Caco-2 (cell line): ENCODE measurements at regions not wholly inside any gene's neighbourhood (a gene's known extent, or its start where the extent isn't known, plus 50 kb on each side); places are given as distances from the start of the nearest gene placed in this dataset.

ENCODE experiments used
- BruUV-seq: library from RNA; stranded (reverse); fragments of 400-500 nt; replicated peaks from 2 replicates; lab custom pipeline; 2021; lab: Mats Ljungman, UMichigan
- CTCF ChIA-PET: fragments of 300-600 bp; sonication (Branson Sonifier 250); formaldehyde crosslinking; loops from one replicate; lab custom pipeline; 2022; ENCODE audit warnings: antibody characterized with exemption; lab: Charles Lee
- POLR2A ChIA-PET: fragments of 300-600 bp; sonication (Branson Sonifier 250); formaldehyde crosslinking; loops from one replicate; lab custom pipeline; 2022; ENCODE audit warnings: antibody characterized with exemption; lab: Charles Lee
- DNase-seq, 2 experiments: peaks; one replicate each; pipeline versions ENCODE4 v3.0.0 to v3.0.0-alpha.2; 2020 to 2022
- H3K27me3 ChIP-seq: replicated peaks from 2 replicates; pipeline ENCODE4 v1.6.0; 2011; ENCODE audit warnings: low read length; ENCODE audit not compliant: control insufficient read depth, insufficient read depth
- H3K36me3 ChIP-seq: 2 replicates; pipeline ENCODE4 v1.5.1; 2011; ENCODE audit warnings: low read length; ENCODE audit not compliant: control insufficient read depth, insufficient read depth
- H3K4me1 ChIP-seq: fragments of 250-450 bp; sonication (Bioruptor Pico); 2 replicates; pipeline ENCODE4 v1.5.1; 2020; ENCODE audit warnings: mild to moderate bottlenecking
- H3K4me3 ChIP-seq: 2 replicates; pipeline ENCODE4 v1.5.1; 2011; ENCODE audit warnings: low read depth, mild to moderate bottlenecking, control low read depth, low read length
- H3K9me3 ChIP-seq: fragments of 250-450 bp; sonication (Bioruptor Pico); 2 replicates; pipeline ENCODE4 v1.5.1; 2020; ENCODE audit warnings: mild to moderate bottlenecking, moderate library complexity
- H3K27ac Mint-ChIP-seq: one replicate; pipeline ENCODE4 v1.8.0; 2022; ENCODE audit warnings: mixed read lengths; ENCODE audit not compliant: unreplicated experiment
- H3K27me3 Mint-ChIP-seq: one replicate; pipeline ENCODE4 v1.8.0; 2022; ENCODE audit warnings: mixed read lengths; ENCODE audit not compliant: insufficient read depth, unreplicated experiment
- H3K36me3 Mint-ChIP-seq: one replicate; pipeline ENCODE4 v1.8.0; 2022; ENCODE audit warnings: mild to moderate bottlenecking, mixed read lengths; ENCODE audit not compliant: insufficient read depth, unreplicated experiment
- H3K4me1 Mint-ChIP-seq: one replicate; pipeline ENCODE4 v1.8.0; 2022; ENCODE audit warnings: low read depth, mixed read lengths; ENCODE audit not compliant: unreplicated experiment
- H3K4me3 Mint-ChIP-seq: one replicate; pipeline ENCODE4 v1.8.0; 2022; ENCODE audit warnings: mild to moderate bottlenecking, moderate library complexity, mixed read lengths; ENCODE audit not compliant: unreplicated experiment
- H3K9me3 Mint-ChIP-seq: one replicate; pipeline ENCODE4 v1.8.0; 2022; ENCODE audit warnings: mixed read lengths; ENCODE audit not compliant: unreplicated experiment
- CTCF ChIP-seq, 2 experiments: fragments of 200-600 bp in 1 of 2; IDR thresholded peaks; 1 replicate in 1 of 2; 2 replicates in 1 of 2; pipeline versions ENCODE4 v1.5.1 to v1.8.0; 2011 to 2022; ENCODE audit warnings: antibody characterized with exemption in 1 of 2, control low read depth in 1 of 2, inconsistent platforms in 1 of 2, low read depth in 1 of 2, low read length in 1 of 2, mild to moderate bottlenecking in 1 of 2, moderate library complexity in 1 of 2; ENCODE audit not compliant: insufficient read depth in 1 of 2, severe bottlenecking in 1 of 2, unreplicated experiment in 1 of 2
- intact Hi-C: fragments of 100-400 bp; cut with micrococcal nuclease; formaldehyde crosslinking; loops from one replicate; pipeline ENCODE4 v1.10.0; 2022; ENCODE audit not compliant: unreplicated experiment

GRCh38 chr16:74035816-74036215, 260.8 kb upstream of the PSMD7 start:
- Mint-ChIP-seq H3K27ac (no peak overlapping the region), H3K4me3 (no peak overlapping the region), H3K36me3 (no peaks in the 10 kb centered on the region), H3K27me3 (peaks cover 22% of the 10 kb centered on the region), H3K4me1 (no peaks in the 10 kb centered on the region), H3K9me3 (no peaks in the 10 kb centered on the region)
- Histone ChIP-seq H3K27me3 (0 out of 2 replicates have a peak, but pooled peaks cover 2% of the 10 kb centered on the region), H3K36me3 (no peaks in the 10 kb centered on the region), H3K4me3 (no peak overlapping the region), H3K9me3 (no peaks in the 10 kb centered on the region), H3K4me1 (no peaks in the 10 kb centered on the region)
- POLR2A ChIA-PET, result no interaction called here
- intact Hi-C loops, result loop anchor here (1.0 to 5.0 kb wide), 3 partner anchors 71 to 241 kb away; no protein-coding TSS in a partner anchor
- peak; percentile 23 to 67 for TF ChIP-seq CTCF (IDR thresholded peaks at IDR 0.05; ENCODE audit: insufficient read depth in 1 of 2, low read depth in 1 of 2, low read length in 1 of 2, severe bottlenecking in 1 of 2, unreplicated experiment in 1 of 2)
- CTCF ChIA-PET, result interaction anchor here (1.0 kb wide), 1 partner anchor 72 kb away, joined by 4 read pairs; no protein-coding TSS in a partner anchor
- peak in 1 of 2 experiments; percentile 30 for DNase-seq
- no TSS peak for BruUV-seq

GRCh38 chr16:74034862-74035261, 261.8 kb upstream of the PSMD7 start:
- H3K4me1 Mint-ChIP-seq, result no peaks in the 10 kb centered on the region
- CTCF ChIA-PET, result interaction anchor here (0.6 to 1.3 kb wide), 5 partner anchors 15 to 863 kb away, joined by 3 to 8 read pairs (median 4); no protein-coding TSS in a partner anchor
- H3K27ac Mint-ChIP-seq, result no peak overlapping the region
- peaks cover 21% of the 10 kb centered on the region for H3K27me3 Mint-ChIP-seq
- intact Hi-C loops, result loop anchor here (1.0 to 5.0 kb wide), 3 partner anchors 72 to 242 kb away; no protein-coding TSS in a partner anchor
- no peaks in the 10 kb centered on the region for H3K4me1 ChIP-seq
- BruUV-seq, result no TSS peak
- peak in 1 of 2 experiments; percentile 36 for DNase-seq
- no peaks in the 10 kb centered on the region for H3K9me3 ChIP-seq
- no peaks in the 10 kb centered on the region for H3K9me3 Mint-ChIP-seq
- H3K36me3 Mint-ChIP-seq, result no peaks in the 10 kb centered on the region
- peak; percentile 49 to 57 for TF ChIP-seq CTCF (IDR thresholded peaks at IDR 0.05; ENCODE audit: insufficient read depth in 1 of 2, low read depth in 1 of 2, low read length in 1 of 2, severe bottlenecking in 1 of 2, unreplicated experiment in 1 of 2)
- H3K36me3 ChIP-seq, result no peaks in the 10 kb centered on the region
- no peak overlapping the region for H3K4me3 ChIP-seq
- POLR2A ChIA-PET, result no interaction called here
- no peak overlapping the region for H3K4me3 Mint-ChIP-seq
- 0 out of 2 replicates have a peak, but pooled peaks cover 2% of the 10 kb centered on the region for H3K27me3 ChIP-seq

DNA sequence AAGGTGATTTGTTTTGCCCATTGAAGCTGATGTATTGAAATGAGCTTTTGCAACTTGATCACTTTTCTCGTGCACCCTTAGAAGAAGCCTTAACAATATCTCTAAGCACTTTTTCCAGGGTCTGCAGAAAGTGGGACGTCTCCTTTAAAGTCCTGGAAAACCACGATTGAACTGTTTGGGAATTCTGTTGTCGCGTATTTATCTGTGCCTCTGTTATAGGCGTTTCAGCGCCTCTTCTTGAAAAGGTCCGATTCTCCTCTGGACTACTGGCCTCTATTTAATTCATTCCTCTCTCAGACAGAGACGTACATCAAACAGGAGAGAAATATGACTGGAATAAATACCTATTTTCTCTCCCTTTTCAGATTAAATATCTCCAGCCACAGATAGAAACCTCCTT, 262.4 kb upstream of the PSMD7 start:
- Mint-ChIP-seq H3K9me3 (no peaks in the 10 kb centered on the region), H3K27ac (no peak overlapping the region), H3K36me3 (no peaks in the 10 kb centered on the region), H3K4me1 (no peaks in the 10 kb centered on the region), H3K4me3 (no peak overlapping the region), H3K27me3 (peaks cover 21% of the 10 kb centered on the region)
- no peak for DNase-seq
- no peaks in the 10 kb centered on the region for H3K9me3 ChIP-seq
- no peak overlapping the region for H3K4me3 ChIP-seq
- ChIA-PET POLR2A (no interaction called here), CTCF (interaction anchor here (0.6 to 1.3 kb wide), 5 partner anchors 16 to 862 kb away, joined by 3 to 8 read pairs (median 3); no protein-coding TSS in a partner anchor)
- no peaks in the 10 kb centered on the region for H3K36me3 ChIP-seq
- H3K4me1 ChIP-seq, result no peaks in the 10 kb centered on the region
- BruUV-seq, result no TSS peak
- no peak for TF ChIP-seq CTCF (IDR thresholded peaks at IDR 0.05; ENCODE audit: insufficient read depth in 1 of 2, low read depth in 1 of 2, low read length in 1 of 2, severe bottlenecking in 1 of 2, unreplicated experiment in 1 of 2)
- intact Hi-C loops, result loop anchor here (2.0 kb wide), 1 partner anchor 77 kb away; no protein-coding TSS in a partner anchor
- H3K27me3 ChIP-seq, result 0 out of 2 replicates have a peak, but pooled peaks cover 2% of the 10 kb centered on the region
